HAP-1 (cell line): ENCODE measurements at regions not wholly inside any gene's neighbourhood (a gene's known extent, or its start where the extent isn't known, plus 50 kb on each side); places are given as distances from the start of the nearest gene placed in this dataset.

Experiments used
- DNase-seq, 2 experiments: peaks; one replicate each; pipeline ENCODE4 v3.0.0-alpha.2; 2016 to 2020; ENCODE audit warnings: low spot score in 2 of 2
- H3K27me3 ChIP-seq: fragments of 250-450 bp; sonication (Bioruptor Pico); 2 replicates; pipeline ENCODE4 v1.5.1; 2020; ENCODE audit warnings: low read depth, mild to moderate bottlenecking, moderate library complexity
- H3K36me3 ChIP-seq: fragments of 250-450 bp; sonication (Bioruptor Pico); replicated peaks from 2 replicates; pipeline ENCODE4 v1.5.1; 2020; ENCODE audit warnings: mild to moderate bottlenecking
- H3K4me1 ChIP-seq: fragments of 250-450 bp; sonication (Bioruptor Pico); 2 replicates; pipeline ENCODE4 v1.5.1; 2020; ENCODE audit warnings: mild to moderate bottlenecking
- H3K4me3 ChIP-seq: fragments of 250-450 bp; sonication (Bioruptor Pico); 2 replicates; pipeline ENCODE4 v1.5.1; 2020; ENCODE audit warnings: mild to moderate bottlenecking, moderate library complexity
- H3K9me3 ChIP-seq: fragments of 250-450 bp; sonication (Bioruptor Pico); 2 replicates; pipeline ENCODE4 v1.5.1; 2020; ENCODE audit warnings: mild to moderate bottlenecking, moderate library complexity
- in situ Hi-C: fragments of 300-500 bp; cut with MboI; formaldehyde crosslinking; loops from 3 replicates; pipeline ENCODE4 v1.14.3; 2020; ENCODE audit warnings: low sequenced_read_pairs, inconsistent platforms, mixed read lengths

DNA sequence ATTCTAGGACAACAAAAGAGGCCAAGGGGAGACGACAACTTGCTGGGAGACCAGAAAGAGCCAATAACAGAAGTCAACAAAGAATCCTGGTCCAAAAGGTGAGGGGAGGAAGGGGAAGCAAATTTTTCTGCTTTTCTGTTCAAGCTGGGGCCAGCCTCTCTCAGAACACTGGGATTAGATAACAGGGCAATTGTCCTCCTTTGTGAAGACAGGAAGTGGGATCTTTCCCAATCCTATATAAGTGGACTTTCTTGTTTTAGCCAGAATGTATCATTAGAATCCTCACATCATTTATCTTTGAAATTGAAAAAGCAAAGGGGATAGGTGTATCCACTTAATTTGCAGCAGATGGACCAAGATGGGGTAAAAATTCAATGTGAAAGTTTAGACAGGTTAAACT lies 101.2 kb upstream of the COL21A1 start:
- Histone ChIP-seq H3K4me3 (no peak overlapping the region), H3K27me3 (no peaks in the 10 kb centered on the region), H3K36me3 (no peaks in the 10 kb centered on the region), H3K4me1 (no peaks in the 10 kb centered on the region), H3K9me3 (no peaks in the 10 kb centered on the region)
- in situ Hi-C loops: no loop called here
- no peak for DNase-seq

DNA sequence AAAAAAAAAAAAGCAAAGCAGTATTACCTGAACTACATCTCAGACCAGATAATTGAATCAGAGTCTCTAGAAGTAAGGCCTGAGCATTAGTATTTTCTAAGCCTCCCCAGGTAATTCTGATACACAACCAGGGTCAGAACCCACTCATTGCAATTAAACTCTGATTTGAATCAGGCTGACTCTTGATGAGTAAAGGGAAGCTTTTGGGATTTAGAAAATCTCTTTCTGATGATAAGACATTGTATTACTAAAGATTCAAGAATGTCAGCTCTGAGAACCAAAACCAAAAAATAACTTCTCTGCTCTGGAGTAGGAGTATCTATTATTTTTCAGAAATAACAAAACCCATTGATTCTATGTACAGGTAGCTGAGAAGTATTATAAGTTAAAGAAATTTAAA lies 100.1 kb upstream of the COL21A1 start:
- H3K9me3 ChIP-seq: no peaks in the 10 kb centered on the region
- no peak overlapping the region for H3K4me3 ChIP-seq
- in situ Hi-C loops: no loop called here
- no peak for DNase-seq
- H3K36me3 ChIP-seq: no peaks in the 10 kb centered on the region
- H3K27me3 ChIP-seq: no peaks in the 10 kb centered on the region
- no peaks in the 10 kb centered on the region for H3K4me1 ChIP-seq

DNA sequence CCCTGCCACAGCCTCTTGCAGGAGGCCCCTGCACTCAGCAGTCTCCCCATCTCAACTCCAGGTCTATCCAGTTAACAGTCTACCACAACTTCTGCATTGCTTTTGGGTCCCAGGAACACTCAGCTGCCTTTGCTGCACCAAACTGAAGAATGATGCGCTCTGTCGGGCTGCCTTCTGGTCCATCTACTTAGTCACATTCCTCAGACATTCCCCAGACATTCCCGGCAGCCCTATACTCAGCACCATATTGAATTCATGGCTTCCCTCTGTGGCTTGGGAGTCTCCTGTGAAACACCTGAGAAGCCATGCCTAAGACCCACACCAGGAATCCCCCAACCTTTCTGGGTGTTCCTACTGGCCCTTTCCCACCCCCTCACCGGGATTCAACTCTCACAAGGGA lies 99.6 kb upstream of the COL21A1 start:
- H3K4me3 ChIP-seq: no peak overlapping the region
- no peak for DNase-seq
- no peaks in the 10 kb centered on the region for H3K4me1 ChIP-seq
- H3K9me3 ChIP-seq: no peaks in the 10 kb centered on the region
- in situ Hi-C loops: no loop called here
- no peaks in the 10 kb centered on the region for H3K27me3 ChIP-seq
- no peaks in the 10 kb centered on the region for H3K36me3 ChIP-seq

DNA sequence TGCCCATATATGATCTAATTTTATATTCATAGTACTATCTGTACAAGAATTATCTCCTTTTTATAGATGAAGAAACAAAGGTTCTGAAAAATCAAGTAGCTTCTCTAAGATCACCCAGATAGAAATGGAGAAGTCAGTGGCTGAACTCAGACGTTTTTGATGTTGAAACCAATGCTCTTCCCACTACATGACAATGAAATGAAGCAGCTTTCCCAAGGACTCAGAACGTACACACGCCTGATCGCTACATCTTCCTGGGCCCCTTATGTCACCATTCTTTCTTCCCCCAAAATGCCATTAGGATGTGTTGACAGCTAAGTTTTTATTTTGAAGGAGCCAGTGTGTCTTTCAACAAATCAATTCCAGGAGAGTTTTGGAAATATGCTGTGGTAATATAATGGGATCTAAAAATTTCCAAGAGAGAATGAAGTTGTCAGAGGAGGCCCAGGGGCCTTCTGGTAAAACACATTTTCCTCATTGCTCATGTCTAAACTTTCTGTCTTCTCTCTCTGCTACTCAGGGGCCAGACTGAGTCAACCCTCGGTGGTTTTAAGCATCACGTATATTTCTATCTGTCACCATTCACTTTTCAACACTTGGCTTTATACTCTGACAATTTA lies 98.1 kb upstream of the COL21A1 start:
- Histone ChIP-seq H3K4me3 (no peak overlapping the region), H3K4me1 (no peaks in the 10 kb centered on the region), H3K27me3 (no peaks in the 10 kb centered on the region), H3K9me3 (no peaks in the 10 kb centered on the region), H3K36me3 (no peaks in the 10 kb centered on the region)
- in situ Hi-C loops: no loop called here
- no peak for DNase-seq

DNA sequence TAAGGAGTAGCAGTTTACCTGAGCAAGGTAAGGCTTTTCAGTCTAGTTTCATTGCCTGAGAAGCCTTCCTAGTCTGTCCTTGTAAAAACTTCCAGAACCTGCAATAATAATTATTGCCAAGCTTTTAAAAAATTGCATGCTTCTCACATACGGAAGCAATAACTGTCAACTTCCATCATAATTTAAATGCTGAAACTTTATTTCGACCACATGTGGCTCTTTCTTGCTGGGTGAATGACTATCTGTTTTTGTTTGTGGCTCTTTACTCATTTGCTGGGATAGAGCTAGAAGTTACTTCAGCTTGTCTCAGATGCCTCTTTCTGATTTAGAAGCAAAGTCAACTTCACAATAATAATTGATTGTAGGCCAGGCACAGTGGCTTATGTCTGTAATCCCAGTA lies 95.9 kb upstream of the COL21A1 start:
- Histone ChIP-seq H3K36me3 (no peaks in the 10 kb centered on the region), H3K4me3 (no peak overlapping the region), H3K9me3 (no peaks in the 10 kb centered on the region), H3K27me3 (no peaks in the 10 kb centered on the region), H3K4me1 (no peaks in the 10 kb centered on the region)
- no peak for DNase-seq
- in situ Hi-C loops: no loop called here

DNA sequence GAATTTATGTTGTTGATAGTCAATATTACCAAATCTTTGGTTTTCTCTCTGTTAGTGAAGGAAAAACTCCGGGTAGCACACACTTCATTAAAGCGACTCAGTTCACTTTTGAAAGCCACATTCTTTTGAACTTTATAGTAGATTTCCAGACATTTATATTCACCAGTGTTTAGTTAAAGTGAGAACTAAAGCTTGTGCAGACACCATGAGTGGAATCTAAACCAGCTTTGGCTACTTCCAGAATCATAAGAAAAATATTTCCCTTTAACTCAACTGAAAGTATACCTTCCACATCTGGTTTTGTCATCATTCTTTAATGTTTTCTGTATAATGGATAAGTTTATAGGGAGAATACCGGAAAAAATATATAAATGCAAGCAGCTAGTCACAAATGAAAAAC lies 92.1 kb upstream of the COL21A1 start:
- Histone ChIP-seq H3K4me1 (no peaks in the 10 kb centered on the region), H3K9me3 (no peaks in the 10 kb centered on the region), H3K36me3 (no peaks in the 10 kb centered on the region), H3K27me3 (no peaks in the 10 kb centered on the region), H3K4me3 (no peak overlapping the region)
- no peak for DNase-seq
- in situ Hi-C loops: no loop called here

DNA sequence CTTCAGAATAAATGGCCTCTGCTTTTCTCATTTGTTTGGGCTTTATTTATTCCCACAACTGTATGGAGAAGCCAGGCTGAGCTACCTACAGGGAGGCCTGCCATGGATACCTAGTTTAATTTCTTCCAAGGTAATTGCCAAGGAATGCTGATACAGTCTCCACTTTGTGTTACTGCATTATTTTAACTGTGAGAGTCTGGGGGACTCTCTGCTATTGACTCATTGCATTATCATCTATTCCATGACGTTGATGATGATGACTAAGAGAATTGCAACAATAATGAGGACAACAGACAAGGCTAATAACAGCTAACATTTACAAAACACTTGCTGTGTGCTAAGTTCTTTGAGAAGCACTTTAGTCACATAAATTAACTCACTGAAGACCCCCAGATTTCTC lies 88.3 kb upstream of the COL21A1 start:
- H3K27me3 ChIP-seq: no peaks in the 10 kb centered on the region
- no peaks in the 10 kb centered on the region for H3K36me3 ChIP-seq
- DNase-seq: no peak
- H3K4me3 ChIP-seq: no peak overlapping the region
- no peaks in the 10 kb centered on the region for H3K4me1 ChIP-seq
- no peaks in the 10 kb centered on the region for H3K9me3 ChIP-seq
- in situ Hi-C loops: no loop called here

DNA sequence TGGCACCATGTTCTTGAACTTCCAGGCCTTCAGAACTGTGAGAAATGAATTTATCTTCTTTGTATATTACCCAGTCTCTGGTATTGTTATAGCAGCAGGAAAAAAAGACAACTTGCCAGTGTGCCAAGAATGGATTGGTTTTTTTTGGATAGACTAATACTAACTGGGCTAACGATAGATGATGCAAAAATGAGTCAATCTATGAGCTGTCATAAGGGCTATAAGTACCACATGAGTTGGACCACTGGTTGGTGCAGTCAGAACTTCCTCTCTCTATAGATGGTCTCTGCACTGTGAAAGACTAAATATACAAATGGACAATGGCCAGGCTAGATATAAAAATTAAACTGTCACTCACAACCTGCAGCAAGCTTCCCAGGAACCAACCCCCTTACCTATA lies 87.6 kb upstream of the COL21A1 start:
- no peaks in the 10 kb centered on the region for H3K27me3 ChIP-seq
- H3K4me3 ChIP-seq: no peak overlapping the region
- H3K36me3 ChIP-seq: no peaks in the 10 kb centered on the region
- H3K9me3 ChIP-seq: no peaks in the 10 kb centered on the region
- H3K4me1 ChIP-seq: no peaks in the 10 kb centered on the region
- in situ Hi-C loops: no loop called here
- DNase-seq: no peak

DNA sequence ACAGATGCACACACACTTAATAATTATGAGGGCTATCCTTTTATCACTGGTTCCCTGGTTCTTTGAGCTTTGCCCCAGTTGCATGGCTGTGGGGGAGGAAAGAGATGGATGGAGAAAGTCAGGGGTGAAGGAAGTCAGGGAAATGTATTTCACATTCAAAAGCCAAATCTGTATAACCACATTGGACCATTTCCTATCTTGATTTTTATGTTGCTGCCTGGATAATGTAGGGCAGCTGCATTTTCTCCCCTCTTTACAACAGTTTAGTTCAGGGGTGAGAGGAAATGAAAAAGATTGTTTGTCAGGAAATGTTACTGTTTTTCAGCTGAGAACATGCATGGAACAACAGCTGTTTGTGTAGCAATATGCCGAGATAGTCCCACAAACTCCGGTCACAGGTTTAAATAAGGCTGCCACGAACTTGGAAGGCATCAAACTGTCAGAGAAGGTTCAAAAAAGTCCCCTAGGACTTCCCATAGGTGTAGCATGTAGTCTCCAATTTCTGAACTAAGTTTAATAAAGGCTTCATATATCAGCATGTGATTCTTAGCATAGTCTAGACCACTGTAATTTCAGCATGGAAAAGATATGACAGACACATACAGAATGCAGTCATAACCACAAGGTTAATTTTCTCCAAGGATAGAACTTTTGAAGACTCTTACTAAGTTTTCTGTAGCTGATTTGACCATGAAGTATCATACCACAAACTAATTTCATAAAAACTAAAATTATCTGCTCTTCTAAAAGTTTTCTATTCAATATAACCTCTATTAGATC lies 82.1 kb upstream of the COL21A1 start:
- Histone ChIP-seq H3K4me1 (no peaks in the 10 kb centered on the region), H3K9me3 (no peaks in the 10 kb centered on the region), H3K27me3 (no peaks in the 10 kb centered on the region), H3K36me3 (no peaks in the 10 kb centered on the region), H3K4me3 (no peak overlapping the region)
- DNase-seq: no peak
- in situ Hi-C loops: no loop called here

DNA sequence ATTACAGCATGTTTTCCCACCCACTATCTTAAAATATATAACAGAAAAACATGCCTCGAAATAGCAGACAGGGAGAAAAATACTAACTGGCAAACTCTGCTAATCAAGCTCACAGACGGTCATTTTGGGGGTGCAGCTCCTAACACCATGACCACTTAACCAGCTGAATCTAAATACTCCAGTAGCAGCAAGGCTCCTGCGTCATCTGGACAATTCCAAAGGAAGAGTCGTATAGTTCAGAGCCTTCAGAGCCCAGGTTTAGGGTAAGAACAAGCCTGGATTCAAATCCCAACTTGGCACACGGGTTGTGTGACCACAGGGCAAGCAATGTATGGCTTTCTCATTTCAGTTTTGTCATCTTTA lies 81.3 kb upstream of the COL21A1 start:
- H3K36me3 ChIP-seq: no peaks in the 10 kb centered on the region
- H3K27me3 ChIP-seq: no peaks in the 10 kb centered on the region
- in situ Hi-C loops: no loop called here
- no peaks in the 10 kb centered on the region for H3K9me3 ChIP-seq
- no peak overlapping the region for H3K4me3 ChIP-seq
- no peaks in the 10 kb centered on the region for H3K4me1 ChIP-seq
- DNase-seq: no peak

DNA sequence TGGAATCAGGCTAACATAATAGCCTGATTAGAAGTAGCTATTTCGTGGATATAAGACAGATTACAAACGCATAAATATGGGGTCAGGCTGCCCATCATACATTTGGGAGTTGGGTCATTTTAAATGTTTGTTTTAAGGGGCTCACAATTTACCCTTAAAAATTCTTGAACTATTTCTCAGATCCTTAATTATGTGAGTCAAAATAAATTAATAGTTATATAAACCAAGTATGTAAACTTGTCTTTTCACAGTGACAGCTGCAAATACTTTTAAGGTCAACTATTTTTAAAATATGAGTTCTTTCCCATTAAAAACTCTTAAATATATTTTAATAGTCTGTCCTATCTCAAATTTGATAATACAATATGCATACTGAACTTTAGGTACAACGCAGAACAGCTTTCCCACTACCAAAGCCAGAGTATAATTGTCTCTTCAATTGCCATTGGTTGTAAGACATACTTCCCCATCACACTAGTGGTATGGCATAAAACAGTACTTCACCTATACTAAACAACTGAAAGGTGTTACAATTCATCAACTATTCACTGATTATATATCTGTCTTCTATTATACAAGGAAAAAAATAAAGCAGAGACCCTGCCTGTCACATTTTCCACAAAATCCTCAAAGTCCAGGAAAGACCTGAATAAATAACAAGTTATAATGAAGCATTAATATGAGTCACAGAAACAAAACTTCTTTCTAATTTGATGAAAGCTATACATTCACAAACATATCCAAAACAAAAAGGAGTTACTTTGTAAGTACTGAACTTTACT lies 80.8 kb upstream of the COL21A1 start:
- in situ Hi-C loops: no loop called here
- no peaks in the 10 kb centered on the region for H3K36me3 ChIP-seq

DNA sequence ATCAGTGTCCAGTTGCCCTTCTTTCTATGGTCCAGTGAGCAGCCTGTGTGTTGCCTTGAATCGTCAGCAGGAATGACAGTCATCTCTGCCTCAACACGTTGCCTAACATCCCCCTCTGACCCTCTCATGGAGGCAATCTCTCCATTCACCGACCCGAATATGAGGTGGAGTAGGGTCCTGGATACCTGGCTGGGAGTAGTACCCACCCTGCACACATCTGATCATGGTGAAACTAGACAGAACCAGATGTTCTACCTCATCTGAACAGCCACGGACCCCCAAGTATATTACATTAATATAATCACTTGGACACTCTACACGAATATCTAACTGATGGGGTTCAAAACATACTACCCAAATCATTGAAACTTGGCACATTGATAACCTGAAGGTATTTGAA lies 77.0 kb upstream of the COL21A1 start:
- Histone ChIP-seq H3K36me3 (no peaks in the 10 kb centered on the region), H3K4me3 (no peak overlapping the region), H3K27me3 (no peaks in the 10 kb centered on the region), H3K9me3 (no peaks in the 10 kb centered on the region), H3K4me1 (no peaks in the 10 kb centered on the region)
- no peak for DNase-seq
- in situ Hi-C loops: no loop called here

More for the DNA sequence above, 80.8 kb upstream of the COL21A1 start:
- Histone ChIP-seq H3K4me3 (no peak overlapping the region), H3K4me1 (no peaks in the 10 kb centered on the region), H3K27me3 (no peaks in the 10 kb centered on the region), H3K9me3 (no peaks in the 10 kb centered on the region)
- DNase-seq: no peak

DNA sequence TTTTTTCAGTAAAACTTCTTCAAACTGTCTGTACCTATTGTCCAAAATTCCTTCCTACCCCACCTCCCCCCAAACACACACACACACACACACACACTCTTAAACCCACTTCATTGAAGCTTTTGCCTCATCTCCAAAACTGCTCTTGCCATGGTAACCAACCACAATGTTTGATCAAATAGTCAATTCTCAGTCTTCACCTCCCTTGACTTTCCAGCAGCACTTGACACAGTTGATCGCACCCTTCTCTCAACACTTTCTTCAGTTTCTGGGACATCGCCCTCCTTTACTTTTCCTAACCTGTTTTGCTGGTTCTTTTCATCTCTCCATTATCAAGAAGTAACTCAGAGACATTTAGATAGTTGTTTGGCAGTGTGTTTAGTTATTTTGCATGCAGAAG lies 71.5 kb upstream of the COL21A1 start:
- H3K27me3 ChIP-seq: peaks cover 6% of the 10 kb centered on the region
- in situ Hi-C loops: no loop called here
- DNase-seq: no peak
- no peaks in the 10 kb centered on the region for H3K4me1 ChIP-seq
- no peak overlapping the region for H3K4me3 ChIP-seq
- no peaks in the 10 kb centered on the region for H3K9me3 ChIP-seq
- no peaks in the 10 kb centered on the region for H3K36me3 ChIP-seq
